OCI-LY3 (cell line): ENCODE measurements at regions not wholly inside any gene's neighbourhood (a gene's known extent, or its start where the extent isn't known, plus 50 kb on each side); places are given as distances from the start of the nearest gene placed in this dataset.

Experiments used
- H2AFZ ChIP-seq: fragments of 200-600, 300-600 bp; shearing (Covaris generic); 2 replicates; pipeline ENCODE4 v1.6.0; 2014; ENCODE audit warnings: antibody characterized with exemption, low read depth, low read length
- H3K27ac ChIP-seq: fragments of 200-600, 300-600 bp; sonication (generic); 2 replicates; pipeline ENCODE4 v1.5.1; 2014; ENCODE audit warnings: mild to moderate bottlenecking, low read length, moderate library complexity, mixed read lengths
- H3K27me3 ChIP-seq: fragments of 200-600, 300-600 bp; sonication (generic); 2 replicates; pipeline ENCODE4 v1.6.1; 2014; ENCODE audit warnings: low read depth, low read length, mixed read lengths
- H3K36me3 ChIP-seq: fragments of 200-600, 300-600 bp; sonication (generic); replicated peaks from 2 replicates; pipeline ENCODE3; 2014; ENCODE audit warnings: low read depth, low read length, mixed read lengths
- H3K4me1 ChIP-seq: fragments of 300-600, 200-600 bp; sonication (generic); 2 replicates; pipeline ENCODE4 v1.6.1; 2014; ENCODE audit warnings: low read length, mixed read lengths
- H3K4me2 ChIP-seq: fragments of 200-600, 300-600 bp; sonication (generic); 2 replicates; pipeline ENCODE4 v1.6.1; 2014; ENCODE audit warnings: low read length, mixed read lengths
- H3K4me3 ChIP-seq: fragments of 300-600, 200-600 bp; sonication (generic); 2 replicates; pipeline ENCODE4 v1.5.1; 2014; ENCODE audit warnings: antibody characterized with exemption, mild to moderate bottlenecking, low read length, moderate library complexity
- H3K79me2 ChIP-seq: fragments of 300-600, 200-600 bp; shearing (Covaris generic); 2 replicates; pipeline ENCODE4 v1.6.1; 2014; ENCODE audit warnings: mild to moderate bottlenecking, low read length, mixed read lengths
- H3K9ac ChIP-seq: fragments of 300-600, 200-600 bp; shearing (Covaris generic); 2 replicates; pipeline ENCODE4 v1.6.0; 2014; ENCODE audit warnings: mild to moderate bottlenecking, low read length, moderate library complexity
- H3K9me3 ChIP-seq: fragments of 200-600, 300-600 bp; shearing (Covaris generic); 2 replicates; pipeline ENCODE4 v1.6.1; 2014; ENCODE audit warnings: low read length, mixed read lengths; ENCODE audit not compliant: insufficient read depth
- H4K20me1 ChIP-seq: fragments of 200-600, 300-600 bp; sonication (generic); 2 replicates; pipeline ENCODE4 v1.6.1; 2016; ENCODE audit warnings: low read length, mixed read lengths; ENCODE audit not compliant: insufficient read depth
- CTCF ChIP-seq: fragments of 200-600, 300-600 bp; sonication (generic); IDR thresholded peaks from 2 replicates; pipeline ENCODE4 v1.5.1; 2014; ENCODE audit warnings: antibody characterized with exemption, low read length, low read depth
- EZH2phosphoT487 ChIP-seq: fragments of 200-600 bp; shearing (Covaris generic); IDR thresholded peaks from 2 replicates; pipeline ENCODE4 v1.6.1; 2018; ENCODE audit warnings: antibody characterized with exemption, mixed run types, low read depth

GRCh38 chr10:8489823-8490222, 435.3 kb downstream of the GATA3 start:
- no peak overlapping the region for H3K9ac ChIP-seq
- no peaks in the 10 kb centered on the region for H3K4me1 ChIP-seq
- H4K20me1 ChIP-seq = no peaks in the 10 kb centered on the region
- H3K4me3 ChIP-seq = no peak overlapping the region
- TF ChIP-seq EZH2phosphoT487 (no peak), CTCF (no peak)
- H2AFZ ChIP-seq = no peak overlapping the region
- no peaks in the 10 kb centered on the region for H3K79me2 ChIP-seq
- no peak overlapping the region for H3K27ac ChIP-seq
- H3K36me3 ChIP-seq = no peaks in the 10 kb centered on the region
- H3K27me3 ChIP-seq = no peaks in the 10 kb centered on the region
- no peaks in the 10 kb centered on the region for H3K9me3 ChIP-seq
- no peak overlapping the region for H3K4me2 ChIP-seq

- Histone ChIP-seq H3K4me2 (no peak overlapping the region), H3K27ac (no peak overlapping the region), H3K79me2 (no peaks in the 10 kb centered on the region), H4K20me1 (no peaks in the 10 kb centered on the region), H3K9ac (no peak overlapping the region), H3K4me3 (no peak overlapping the region), H3K27me3 (no peaks in the 10 kb centered on the region), H3K4me1 (no peaks in the 10 kb centered on the region), H2AFZ (no peak overlapping the region), H3K9me3 (no peaks in the 10 kb centered on the region), H3K36me3 (no peaks in the 10 kb centered on the region)
- no peak for TF ChIP-seq CTCF
- TF ChIP-seq EZH2phosphoT487 = no peak
These were observed 443.8 kb downstream of the GATA3 start for GRCh38 chr10:8498290-8498689.

- no peaks in the 10 kb centered on the region for H3K4me1 ChIP-seq
- H3K79me2 ChIP-seq = no peaks in the 10 kb centered on the region
- H3K4me3 ChIP-seq = no peak overlapping the region
- TF ChIP-seq EZH2phosphoT487 = no peak
- TF ChIP-seq CTCF = no peak
- H3K27me3 ChIP-seq = no peaks in the 10 kb centered on the region
- H3K27ac ChIP-seq = no peak overlapping the region
- no peaks in the 10 kb centered on the region for H3K9me3 ChIP-seq
- no peak overlapping the region for H2AFZ ChIP-seq
- H3K4me2 ChIP-seq = no peak overlapping the region
- H3K36me3 ChIP-seq = no peaks in the 10 kb centered on the region
- no peak overlapping the region for H3K9ac ChIP-seq
- no peaks in the 10 kb centered on the region for H4K20me1 ChIP-seq
These were observed 444.4 kb downstream of the GATA3 start for GRCh38 chr10:8498881-8499280.

- TF ChIP-seq EZH2phosphoT487 = no peak
- no peak for TF ChIP-seq CTCF
- H3K4me2 ChIP-seq = no peak overlapping the region
- H2AFZ ChIP-seq = no peak overlapping the region
- H3K27me3 ChIP-seq = no peaks in the 10 kb centered on the region
- no peaks in the 10 kb centered on the region for H3K79me2 ChIP-seq
- no peak overlapping the region for H3K4me3 ChIP-seq
- no peaks in the 10 kb centered on the region for H3K36me3 ChIP-seq
- H3K9me3 ChIP-seq = no peaks in the 10 kb centered on the region
- no peaks in the 10 kb centered on the region for H3K4me1 ChIP-seq
- H3K9ac ChIP-seq = no peak overlapping the region
- H3K27ac ChIP-seq = no peak overlapping the region
- no peaks in the 10 kb centered on the region for H4K20me1 ChIP-seq
These were observed 444.8 kb downstream of the GATA3 start for GRCh38 chr10:8499312-8499711.
